Dedifferentiated amniotic fluid mesenchymal stem cell (primary cell): ENCODE measurements at regions not wholly inside any gene's neighbourhood (a gene's known extent, or its start where the extent isn't known, plus 50 kb on each side); places are given as distances from the start of the nearest gene placed in this dataset.
"Not testable (repeated sequence)": the region's sequence is repeated elsewhere in the genome, so short reads cannot be mapped to it uniquely, and the experiment has no call there.

Experiments
- DNase-seq: peaks from one replicate; pipeline ENCODE4 v3.0.0-alpha.2; 2016; ENCODE audit errors: extremely low spot score

DNA sequence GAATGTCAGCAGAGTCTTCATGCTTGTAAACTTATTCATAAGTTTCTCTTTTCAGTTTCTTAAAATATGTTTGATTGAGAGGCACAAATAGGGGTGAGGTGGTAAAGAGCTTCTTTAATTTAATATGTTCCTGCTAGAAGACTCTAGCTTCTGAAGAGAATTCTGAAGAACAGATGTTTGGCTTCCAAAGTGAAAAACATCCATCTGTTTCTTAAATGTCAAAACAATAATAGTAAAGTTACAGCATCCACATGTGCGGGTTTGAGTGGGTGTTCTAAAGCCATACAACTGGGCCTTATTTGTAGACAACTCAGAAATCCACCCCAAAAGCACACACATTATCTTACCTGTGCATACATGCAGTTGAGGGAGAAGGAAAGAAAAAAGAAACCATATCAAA is 144.0 kb upstream of the ADGRL4 start:
- no peak for DNase-seq

DNA sequence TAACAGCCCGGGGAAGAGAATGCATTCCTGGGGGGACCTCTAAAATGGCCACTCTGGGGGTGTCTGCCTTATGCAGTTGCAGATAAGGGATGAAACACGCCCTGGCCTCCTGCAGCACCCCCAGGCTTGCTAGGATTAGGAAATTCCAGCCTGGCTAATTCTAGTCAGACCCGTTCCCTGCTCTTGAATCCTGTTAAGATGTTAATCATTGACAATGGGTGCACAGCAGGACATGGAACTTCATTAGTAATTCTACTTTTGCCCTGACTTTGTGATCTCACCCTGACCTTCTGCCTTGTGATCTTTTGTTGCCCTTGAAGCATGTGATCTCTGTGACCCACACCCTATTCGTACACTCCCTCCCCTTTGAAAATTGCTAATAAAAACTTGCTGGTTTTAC is 131.7 kb upstream of the ADGRL4 start:
- DNase-seq, result not testable (repeated sequence)

DNA sequence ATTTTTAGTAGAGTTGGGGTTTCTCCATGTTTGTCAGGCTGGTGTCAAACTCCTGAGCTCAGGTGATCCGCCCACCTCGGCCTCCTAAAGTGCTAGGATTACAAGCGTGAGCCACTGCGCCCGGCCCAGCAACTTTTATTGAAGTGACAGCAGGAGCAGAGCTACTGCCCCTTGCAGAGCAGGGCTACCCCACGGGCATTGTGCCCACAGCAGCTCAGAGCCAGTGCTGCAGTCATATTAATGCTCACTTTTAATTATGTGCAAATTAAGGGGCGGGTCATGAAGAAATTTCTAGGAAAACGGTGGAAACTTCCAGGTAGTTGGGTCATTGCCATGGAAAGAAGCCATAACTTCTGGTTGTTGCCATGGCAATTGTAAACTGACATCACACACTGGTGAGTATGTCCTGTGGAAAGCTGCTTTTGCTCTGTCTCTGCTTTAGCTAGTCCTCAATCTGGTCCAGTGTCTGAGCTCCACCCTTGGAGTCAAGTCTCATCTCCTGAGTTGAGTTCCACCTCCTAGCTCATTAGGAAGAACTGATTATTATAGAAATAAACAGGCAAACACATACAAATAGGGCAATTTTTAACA is 127.3 kb upstream of the ADGRL4 start:
- DNase-seq, result no peak

DNA sequence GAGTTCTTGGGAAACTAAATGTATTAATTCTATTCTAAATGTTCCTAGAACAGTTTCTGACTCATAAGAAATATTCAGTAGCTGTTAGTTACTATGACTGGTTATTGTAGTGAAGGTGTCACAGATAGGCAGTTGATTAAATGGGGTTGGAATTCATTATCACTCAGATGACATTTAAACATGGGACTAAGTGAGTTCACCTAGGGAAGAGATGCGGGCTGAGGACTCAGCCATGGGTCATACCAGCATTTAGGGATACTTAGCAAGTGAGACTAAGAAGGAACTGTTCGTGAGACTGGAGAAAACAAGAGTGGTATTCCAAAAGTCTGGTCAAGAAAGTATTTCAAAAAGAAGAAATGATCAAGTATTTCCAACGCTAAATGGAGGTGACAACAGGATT is 125.1 kb upstream of the ADGRL4 start:
- no peak for DNase-seq

DNA sequence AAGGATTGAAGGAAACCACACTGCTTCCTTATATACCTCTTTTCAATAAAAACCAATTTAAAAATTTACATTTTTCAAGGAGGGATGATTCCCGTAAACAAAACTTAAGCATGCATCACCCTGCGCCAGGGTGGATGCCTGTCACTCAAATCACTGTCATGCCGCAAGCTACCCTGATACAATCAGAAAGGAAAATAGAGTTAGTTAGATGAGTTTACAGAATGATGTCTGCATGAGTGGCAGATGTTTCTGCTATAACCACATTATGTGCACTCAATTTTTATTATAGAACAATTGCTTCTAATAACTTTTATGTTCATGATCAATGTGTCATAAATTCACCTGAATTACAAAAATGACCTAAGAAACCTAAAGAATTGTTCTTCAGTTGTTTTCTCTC is 123.4 kb upstream of the ADGRL4 start:
- no peak for DNase-seq

DNA sequence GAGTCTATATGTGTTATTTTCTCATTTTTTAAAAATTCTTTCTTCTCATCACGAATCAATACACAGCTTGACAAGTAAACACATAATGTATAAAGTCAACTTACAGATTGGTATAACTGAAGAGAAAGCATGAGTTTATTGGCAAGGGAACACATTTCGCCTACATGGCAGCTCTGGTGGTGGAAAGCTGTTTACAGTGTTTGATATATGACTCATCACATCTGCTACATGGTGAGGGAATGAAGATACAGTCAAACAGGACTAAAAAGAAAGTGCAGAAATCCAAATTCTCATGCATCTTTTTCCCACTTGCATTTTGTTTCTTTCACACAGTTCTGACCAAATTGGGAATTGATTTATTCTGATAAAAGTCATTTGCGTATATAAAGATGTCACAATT is 122.2 kb upstream of the ADGRL4 start:
- peak; percentile 79 for DNase-seq

- no peak for DNase-seq
Observed at GRCh38 chr1:79124756-79125155, 118.2 kb upstream of the ADGRL4 start.

DNA sequence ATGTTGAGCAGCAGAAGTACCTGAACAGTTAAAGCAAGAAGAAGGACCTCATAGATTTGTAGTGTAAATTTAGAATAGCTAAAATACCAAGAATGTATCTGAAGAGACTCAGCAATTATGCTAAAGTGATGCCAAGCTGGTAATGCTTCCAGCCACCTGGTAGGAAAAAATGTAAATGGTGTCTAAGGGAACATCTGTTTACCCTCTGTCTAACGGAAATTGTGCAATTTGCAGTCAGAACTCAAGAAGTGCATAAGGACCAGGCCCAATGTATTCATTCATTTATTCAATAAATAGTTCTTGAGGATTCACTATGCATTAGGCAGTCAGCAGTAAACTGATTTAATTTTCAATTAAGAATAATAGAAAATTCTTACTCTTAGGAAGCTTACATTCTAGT is 116.0 kb upstream of the ADGRL4 start:
- no peak for DNase-seq

- DNase-seq, result no peak
Observed at GRCh38 chr1:79117376-79117775, 110.8 kb upstream of the ADGRL4 start.

DNA sequence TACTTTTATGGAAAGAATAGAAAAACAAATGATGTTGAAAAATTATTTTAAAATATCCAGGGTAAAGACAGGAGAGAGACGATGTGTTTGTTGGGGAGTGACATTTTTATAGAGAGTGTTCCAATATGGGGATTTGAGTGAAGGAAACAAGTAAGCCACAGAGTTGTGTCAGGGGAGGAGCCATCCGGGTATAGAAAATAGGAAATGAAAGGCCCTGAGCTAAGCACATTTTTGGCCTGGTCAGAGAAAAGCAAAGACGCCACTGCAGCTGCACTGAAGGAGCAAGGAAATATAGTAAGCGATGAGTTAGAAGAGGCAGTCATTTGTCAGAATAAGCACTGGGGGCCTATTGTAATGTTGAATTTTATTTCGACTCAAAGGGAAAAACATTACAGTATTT is 107.3 kb upstream of the ADGRL4 start:
- no peak for DNase-seq

- DNase-seq, result no peak
Observed at GRCh38 chr1:79110749-79111148, 104.2 kb upstream of the ADGRL4 start.

GRCh38 chr1:79109445-79109844 is 102.9 kb upstream of the ADGRL4 start:
- DNase-seq, result no peak

DNA sequence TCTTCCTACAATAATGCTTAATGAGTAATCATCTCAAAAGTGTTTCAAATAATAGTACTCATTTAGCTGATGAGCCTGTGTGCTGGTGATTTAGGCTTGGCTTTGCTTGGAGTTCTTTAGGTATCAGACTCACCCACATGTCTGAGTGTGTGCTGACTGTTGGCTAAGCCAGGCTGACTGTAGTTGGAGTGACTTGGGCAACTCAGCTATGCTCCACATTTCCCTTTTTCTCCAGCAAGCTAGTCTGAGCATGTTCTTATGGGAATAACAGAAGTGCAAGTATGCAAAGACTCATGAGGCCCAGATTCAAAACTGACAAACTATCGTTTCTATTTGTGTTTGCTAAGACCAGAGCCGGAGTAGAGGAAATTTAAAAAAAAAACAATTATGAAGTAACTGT is 99.0 kb upstream of the ADGRL4 start:
- no peak for DNase-seq

DNA sequence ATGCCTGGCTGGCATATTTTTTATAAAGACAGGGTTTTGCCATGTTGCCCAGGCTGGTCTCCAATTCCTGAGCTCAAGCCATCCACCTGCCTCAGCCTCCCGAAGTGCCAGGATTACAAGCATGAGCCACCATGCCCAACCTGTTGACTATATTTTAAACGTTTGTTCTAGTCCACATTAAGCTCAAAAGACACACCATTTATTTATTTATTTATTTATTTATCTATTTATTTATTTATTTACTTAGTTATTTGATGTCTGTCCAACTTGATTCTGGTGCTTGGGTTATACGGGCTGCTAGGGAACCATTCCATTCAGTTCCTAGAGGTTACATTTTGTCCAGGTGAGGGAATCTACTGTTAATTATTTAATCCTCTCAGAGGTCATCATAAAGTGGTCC is 98.1 kb upstream of the ADGRL4 start:
- DNase-seq, result no peak

DNA sequence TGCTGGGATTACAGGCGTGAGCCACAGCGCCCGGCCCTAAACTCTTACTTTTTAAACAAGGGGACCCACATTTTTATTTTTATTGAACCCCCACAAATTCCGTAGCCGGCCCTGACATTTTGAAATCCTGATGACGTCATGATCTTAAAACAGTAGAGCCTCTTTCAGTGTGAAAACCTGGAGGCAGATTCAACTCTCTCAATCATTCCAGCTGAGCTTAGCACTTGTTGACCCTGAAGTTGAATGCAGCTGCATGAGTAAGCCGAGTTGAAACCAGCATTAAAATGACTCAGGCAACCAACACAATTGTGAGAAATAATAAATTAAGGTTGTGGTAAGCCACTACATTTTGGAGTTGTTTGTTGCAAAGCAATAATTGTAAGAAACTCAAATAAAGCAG is 93.9 kb upstream of the ADGRL4 start:
- no peak for DNase-seq

DNA sequence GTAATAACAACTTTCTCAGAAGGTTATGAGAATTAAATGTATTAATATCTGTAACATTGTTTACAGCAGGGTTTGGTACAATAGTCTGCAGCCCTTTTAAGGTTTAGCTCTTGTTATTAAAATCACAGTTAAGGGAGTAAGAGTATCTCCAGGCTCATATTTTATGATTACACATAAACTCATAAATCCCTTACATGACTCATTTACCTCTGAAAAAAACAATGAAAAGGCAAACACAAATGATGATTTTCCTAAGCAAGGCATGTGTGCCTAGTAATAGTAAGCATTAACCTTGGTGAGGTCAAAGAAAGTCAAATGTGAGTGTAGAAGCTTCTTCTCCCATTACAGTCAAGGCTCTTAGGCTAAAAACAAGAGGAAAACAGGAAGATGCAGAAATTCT is 84.5 kb upstream of the ADGRL4 start:
- DNase-seq, result no peak

- no peak for DNase-seq
Observed at GRCh38 chr1:79089946-79090345, 83.4 kb upstream of the ADGRL4 start.

- no peak for DNase-seq
Observed at GRCh38 chr1:79082233-79082632, 75.7 kb upstream of the ADGRL4 start.

GRCh38 chr1:79079770-79080169 is 73.2 kb upstream of the ADGRL4 start:
- peak; percentile 90 for DNase-seq

DNA sequence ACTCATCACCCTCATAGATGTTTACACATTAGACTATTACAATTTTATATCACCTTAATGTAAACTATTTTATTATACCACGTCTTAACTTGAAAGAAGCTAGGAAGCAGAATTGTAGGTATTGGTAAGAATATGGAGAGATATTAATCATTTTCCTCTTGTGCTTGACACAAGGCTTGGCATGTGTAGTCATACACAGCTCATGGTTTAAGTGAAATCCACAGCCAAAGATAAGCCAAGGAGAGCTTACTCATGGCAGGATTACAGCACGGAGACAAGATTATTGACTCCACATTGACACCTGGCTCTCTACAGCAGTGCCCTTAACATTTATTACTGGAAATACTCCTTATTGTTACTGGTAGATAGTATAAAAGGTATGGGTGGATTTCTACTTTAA is 68.4 kb upstream of the ADGRL4 start:
- DNase-seq, result no peak

DNA sequence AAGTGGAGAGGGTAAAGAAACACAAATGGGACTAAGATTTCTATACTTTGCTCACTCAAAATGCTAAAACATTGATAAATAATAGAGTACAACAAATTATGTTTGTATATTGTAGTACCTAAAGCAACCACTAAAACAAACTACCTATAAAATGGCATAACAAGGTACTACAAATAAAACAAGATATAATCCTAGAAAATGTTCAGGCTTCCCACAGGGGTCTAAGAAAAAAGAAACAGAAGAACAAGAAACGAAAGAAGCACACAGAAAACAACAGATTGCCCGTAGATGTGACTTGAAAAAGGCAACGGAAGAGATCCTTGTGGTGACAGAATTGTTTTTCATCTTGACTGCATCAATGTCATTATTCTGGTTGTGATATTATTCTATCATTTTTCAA is 63.3 kb upstream of the ADGRL4 start:
- no peak for DNase-seq

GRCh38 chr1:79059341-79059740 is 52.8 kb upstream of the ADGRL4 start:
- no peak for DNase-seq
